ENCODE measurements at regions not wholly inside any gene's neighbourhood (a gene's known extent, or its start where the extent isn't known, plus 50 kb on each side); places are given as distances from the start of the nearest gene placed in this dataset.
"Not testable (repeated sequence)": the region's sequence is repeated elsewhere in the genome, so short reads cannot be mapped to it uniquely, and the experiment has no call there.

DNA sequence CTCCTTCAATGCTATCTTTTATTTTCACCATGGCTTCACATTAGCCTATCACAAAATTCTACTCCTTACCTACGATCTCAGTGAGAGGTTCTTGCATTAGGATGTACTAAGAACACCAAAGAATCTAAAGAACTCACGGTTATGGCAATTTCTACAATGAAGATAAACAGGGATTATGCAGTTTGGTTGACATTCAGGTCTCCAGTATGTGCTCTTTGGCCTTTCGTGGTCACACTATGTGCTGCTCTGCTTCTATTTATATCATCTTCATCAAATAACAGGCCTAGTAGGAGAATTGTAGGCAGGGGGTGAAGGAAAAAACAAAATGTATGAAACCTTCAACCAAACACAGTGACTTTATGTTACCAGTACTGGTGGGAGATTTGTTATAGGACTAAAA lies 194.0 kb upstream of the SAMSN1 start:
- no CpG with 5 or more reads among the region's 3 CpGs for WGBS (ENCODE audit: insufficient coverage)
- no peak for DNase-seq (ENCODE audit: low read depth in 4 of 6, low spot score in 6 of 6)
- H3K9me3 ChIP-seq (ENCODE audit: control insufficient read depth, insufficient read depth, low read length): no peaks in the 10 kb centered on the region
- H3K4me3 ChIP-seq (ENCODE audit: low read depth, low read length): no peak overlapping the region
- H3K4me1 ChIP-seq (ENCODE audit: control insufficient read depth, insufficient read depth, low read length): no peaks in the 10 kb centered on the region
- no peak overlapping the region for H3K27ac ChIP-seq (ENCODE audit: low read depth, low read length)
- no peaks in the 10 kb centered on the region for H3K36me3 ChIP-seq (ENCODE audit: control insufficient read depth, insufficient read depth, low read length)
- H3K27me3 ChIP-seq (ENCODE audit: control insufficient read depth, insufficient read depth, low read length): no peaks in the 10 kb centered on the region

GRCh38 chr21:14739590-14739989 lies 193.5 kb upstream of the SAMSN1 start:
- Histone ChIP-seq H3K27ac (ENCODE audit: low read depth, low read length) (no peak overlapping the region), H3K9me3 (ENCODE audit: control insufficient read depth, insufficient read depth, low read length) (no peaks in the 10 kb centered on the region), H3K4me3 (ENCODE audit: low read depth, low read length) (no peak overlapping the region), H3K27me3 (ENCODE audit: control insufficient read depth, insufficient read depth, low read length) (no peaks in the 10 kb centered on the region), H3K36me3 (ENCODE audit: control insufficient read depth, insufficient read depth, low read length) (no peaks in the 10 kb centered on the region), H3K4me1 (ENCODE audit: control insufficient read depth, insufficient read depth, low read length) (no peaks in the 10 kb centered on the region)
- WGBS (ENCODE audit: insufficient coverage): 40% methylated on average over 1 of the region's 2 CpGs
- DNase-seq (ENCODE audit: low read depth in 4 of 6, low spot score in 6 of 6): no peak

- H3K27me3 ChIP-seq (ENCODE audit: control insufficient read depth, insufficient read depth, low read length); H3K9me3 ChIP-seq (ENCODE audit: control insufficient read depth, insufficient read depth, low read length); H3K4me3 ChIP-seq (ENCODE audit: low read depth, low read length); H3K27ac ChIP-seq (ENCODE audit: low read depth, low read length); DNase-seq (ENCODE audit: low read depth in 4 of 6, low spot score in 6 of 6); H3K36me3 ChIP-seq (ENCODE audit: control insufficient read depth, insufficient read depth, low read length); H3K4me1 ChIP-seq (ENCODE audit: control insufficient read depth, insufficient read depth, low read length): not testable (repeated sequence)
- no CpG with 5 or more reads among the region's 3 CpGs for WGBS (ENCODE audit: insufficient coverage)
These were observed 192.5 kb upstream of the SAMSN1 start for GRCh38 chr21:14738576-14738975.

- H3K36me3 ChIP-seq (ENCODE audit: control insufficient read depth, insufficient read depth, low read length): no peaks in the 10 kb centered on the region
- no peaks in the 10 kb centered on the region for H3K9me3 ChIP-seq (ENCODE audit: control insufficient read depth, insufficient read depth, low read length)
- no peak overlapping the region for H3K27ac ChIP-seq (ENCODE audit: low read depth, low read length)
- WGBS (ENCODE audit: insufficient coverage): no CpG with 5 or more reads among the region's 6 CpGs
- no peaks in the 10 kb centered on the region for H3K4me1 ChIP-seq (ENCODE audit: control insufficient read depth, insufficient read depth, low read length)
- peak in 1 of 6 donors; percentile 14 for DNase-seq (ENCODE audit: low read depth in 4 of 6, low spot score in 6 of 6)
- H3K27me3 ChIP-seq (ENCODE audit: control insufficient read depth, insufficient read depth, low read length): no peaks in the 10 kb centered on the region
- H3K4me3 ChIP-seq (ENCODE audit: low read depth, low read length): no peak overlapping the region
These were observed 191.8 kb upstream of the SAMSN1 start for GRCh38 chr21:14737922-14738321.

DNA sequence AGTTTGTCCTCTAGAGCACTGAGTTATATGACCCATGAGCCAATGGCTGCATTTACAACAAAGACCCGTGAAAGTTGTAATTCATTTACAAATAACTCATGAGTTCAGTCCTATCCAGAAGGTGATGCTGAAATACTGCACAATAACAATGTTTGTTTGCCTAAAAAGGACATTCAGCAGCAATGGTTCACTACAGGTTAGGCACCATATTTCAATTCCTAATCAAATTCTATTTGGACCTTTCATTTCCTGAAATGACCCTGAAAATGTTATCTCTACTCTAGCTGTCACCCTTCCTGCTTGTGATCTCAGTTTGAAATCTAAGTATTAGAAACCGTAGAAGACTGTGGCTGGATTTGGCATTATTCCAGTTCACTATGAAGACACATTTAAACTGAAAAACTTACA lies 191.2 kb upstream of the SAMSN1 start:
- Histone ChIP-seq H3K27me3 (ENCODE audit: control insufficient read depth, insufficient read depth, low read length) (no peaks in the 10 kb centered on the region), H3K27ac (ENCODE audit: low read depth, low read length) (no peak overlapping the region), H3K4me1 (ENCODE audit: control insufficient read depth, insufficient read depth, low read length) (no peaks in the 10 kb centered on the region), H3K36me3 (ENCODE audit: control insufficient read depth, insufficient read depth, low read length) (no peaks in the 10 kb centered on the region), H3K9me3 (ENCODE audit: control insufficient read depth, insufficient read depth, low read length) (no peaks in the 10 kb centered on the region), H3K4me3 (ENCODE audit: low read depth, low read length) (no peak overlapping the region)
- DNase-seq (ENCODE audit: low read depth in 4 of 6, low spot score in 6 of 6): no peak
- 86% methylated on average over 1 of the region's 2 CpGs for WGBS (ENCODE audit: insufficient coverage)

- no peak for DNase-seq (ENCODE audit: low read depth in 4 of 6, low spot score in 6 of 6)
- no CpG with 5 or more reads among the region's 2 CpGs for WGBS (ENCODE audit: insufficient coverage)
- Histone ChIP-seq H3K4me3 (ENCODE audit: low read depth, low read length) (no peak overlapping the region), H3K27ac (ENCODE audit: low read depth, low read length) (no peak overlapping the region), H3K27me3 (ENCODE audit: control insufficient read depth, insufficient read depth, low read length) (no peaks in the 10 kb centered on the region), H3K9me3 (ENCODE audit: control insufficient read depth, insufficient read depth, low read length) (no peaks in the 10 kb centered on the region), H3K36me3 (ENCODE audit: control insufficient read depth, insufficient read depth, low read length) (no peaks in the 10 kb centered on the region), H3K4me1 (ENCODE audit: control insufficient read depth, insufficient read depth, low read length) (no peaks in the 10 kb centered on the region)
These were observed 190.6 kb upstream of the SAMSN1 start for GRCh38 chr21:14736672-14737071.

DNA sequence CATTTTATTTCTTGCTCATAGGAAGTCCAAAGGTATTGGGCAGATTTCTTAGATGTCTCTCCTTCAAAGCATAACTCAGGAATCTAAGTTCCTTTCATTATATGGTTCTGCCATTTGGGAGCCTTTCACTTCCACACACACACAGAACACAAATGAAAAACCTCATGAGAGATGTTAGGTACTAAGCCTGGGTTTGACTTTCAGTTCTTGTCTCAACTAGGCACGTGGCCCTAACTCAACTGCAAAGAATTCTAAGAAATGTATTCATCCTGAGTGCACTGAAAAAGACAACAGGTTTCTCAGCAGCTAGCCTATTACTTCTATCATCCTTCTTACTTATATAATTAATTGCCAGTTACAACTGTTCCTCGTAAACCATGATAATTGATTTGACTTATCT lies 190.0 kb upstream of the SAMSN1 start:
- H3K4me1 ChIP-seq (ENCODE audit: control insufficient read depth, insufficient read depth, low read length): no peaks in the 10 kb centered on the region
- no peaks in the 10 kb centered on the region for H3K27me3 ChIP-seq (ENCODE audit: control insufficient read depth, insufficient read depth, low read length)
- H3K36me3 ChIP-seq (ENCODE audit: control insufficient read depth, insufficient read depth, low read length): no peaks in the 10 kb centered on the region
- no peak for DNase-seq (ENCODE audit: low read depth in 4 of 6, low spot score in 6 of 6)
- no peak overlapping the region for H3K4me3 ChIP-seq (ENCODE audit: low read depth, low read length)
- WGBS (ENCODE audit: insufficient coverage): no CpG with 5 or more reads among the region's 2 CpGs
- H3K27ac ChIP-seq (ENCODE audit: low read depth, low read length): no peak overlapping the region
- H3K9me3 ChIP-seq (ENCODE audit: control insufficient read depth, insufficient read depth, low read length): no peaks in the 10 kb centered on the region

DNA sequence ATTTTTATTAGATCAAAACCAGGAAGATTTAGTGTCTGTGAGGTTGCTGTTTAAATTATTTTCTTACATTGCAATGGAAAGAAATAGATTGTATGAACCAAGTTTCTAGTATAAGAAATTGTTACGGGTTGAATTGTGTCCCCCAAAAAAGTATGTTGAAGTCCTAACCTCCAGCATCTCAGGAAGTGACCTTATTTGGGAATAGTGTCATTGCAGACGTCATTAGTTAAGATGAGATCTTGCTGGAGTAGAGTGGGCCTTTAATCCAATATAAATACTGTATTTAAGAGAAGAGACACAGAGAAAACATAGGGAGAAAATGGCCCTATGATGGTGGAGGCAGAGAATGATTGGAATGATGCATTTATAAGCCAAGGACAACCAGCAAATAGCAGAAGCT lies 188.7 kb upstream of the SAMSN1 start:
- no peak for DNase-seq (ENCODE audit: low read depth in 4 of 6, low spot score in 6 of 6)
- no peaks in the 10 kb centered on the region for H3K36me3 ChIP-seq (ENCODE audit: control insufficient read depth, insufficient read depth, low read length)
- H3K9me3 ChIP-seq (ENCODE audit: control insufficient read depth, insufficient read depth, low read length): no peaks in the 10 kb centered on the region
- H3K27me3 ChIP-seq (ENCODE audit: control insufficient read depth, insufficient read depth, low read length): no peaks in the 10 kb centered on the region
- H3K27ac ChIP-seq (ENCODE audit: low read depth, low read length): no peak overlapping the region
- WGBS (ENCODE audit: insufficient coverage): no CpG with 5 or more reads among the region's 2 CpGs
- no peaks in the 10 kb centered on the region for H3K4me1 ChIP-seq (ENCODE audit: control insufficient read depth, insufficient read depth, low read length)
- H3K4me3 ChIP-seq (ENCODE audit: low read depth, low read length): no peak overlapping the region

GRCh38 chr21:14734191-14734590 lies 188.1 kb upstream of the SAMSN1 start:
- no peak overlapping the region for H3K4me3 ChIP-seq (ENCODE audit: low read depth, low read length)
- H3K27ac ChIP-seq (ENCODE audit: low read depth, low read length): no peak overlapping the region
- no peaks in the 10 kb centered on the region for H3K9me3 ChIP-seq (ENCODE audit: control insufficient read depth, insufficient read depth, low read length)
- no peak for DNase-seq (ENCODE audit: low read depth in 4 of 6, low spot score in 6 of 6)
- no peaks in the 10 kb centered on the region for H3K4me1 ChIP-seq (ENCODE audit: control insufficient read depth, insufficient read depth, low read length)
- no peaks in the 10 kb centered on the region for H3K36me3 ChIP-seq (ENCODE audit: control insufficient read depth, insufficient read depth, low read length)
- WGBS (ENCODE audit: insufficient coverage): no CpG with 5 or more reads among the region's 3 CpGs
- H3K27me3 ChIP-seq (ENCODE audit: control insufficient read depth, insufficient read depth, low read length): no peaks in the 10 kb centered on the region

GRCh38 chr21:14725219-14725618 lies 179.1 kb upstream of the SAMSN1 start:
- H3K27me3 ChIP-seq (ENCODE audit: control insufficient read depth, insufficient read depth, low read length): no peaks in the 10 kb centered on the region
- H3K9me3 ChIP-seq (ENCODE audit: control insufficient read depth, insufficient read depth, low read length): no peaks in the 10 kb centered on the region
- DNase-seq (ENCODE audit: low read depth in 4 of 6, low spot score in 6 of 6): no peak
- no peaks in the 10 kb centered on the region for H3K36me3 ChIP-seq (ENCODE audit: control insufficient read depth, insufficient read depth, low read length)
- H3K4me1 ChIP-seq (ENCODE audit: control insufficient read depth, insufficient read depth, low read length): no peaks in the 10 kb centered on the region
- H3K27ac ChIP-seq (ENCODE audit: low read depth, low read length): no peak overlapping the region
- WGBS (ENCODE audit: insufficient coverage): no CpG with 5 or more reads among the region's 4 CpGs
- no peak overlapping the region for H3K4me3 ChIP-seq (ENCODE audit: low read depth, low read length)

All from spinal cord (tissue), 9 donors.